ENCODE measurements at regions not wholly inside any gene's neighbourhood (a gene's known extent, or its start where the extent isn't known, plus 50 kb on each side); places are given as distances from the start of the nearest gene placed in this dataset.

DNA sequence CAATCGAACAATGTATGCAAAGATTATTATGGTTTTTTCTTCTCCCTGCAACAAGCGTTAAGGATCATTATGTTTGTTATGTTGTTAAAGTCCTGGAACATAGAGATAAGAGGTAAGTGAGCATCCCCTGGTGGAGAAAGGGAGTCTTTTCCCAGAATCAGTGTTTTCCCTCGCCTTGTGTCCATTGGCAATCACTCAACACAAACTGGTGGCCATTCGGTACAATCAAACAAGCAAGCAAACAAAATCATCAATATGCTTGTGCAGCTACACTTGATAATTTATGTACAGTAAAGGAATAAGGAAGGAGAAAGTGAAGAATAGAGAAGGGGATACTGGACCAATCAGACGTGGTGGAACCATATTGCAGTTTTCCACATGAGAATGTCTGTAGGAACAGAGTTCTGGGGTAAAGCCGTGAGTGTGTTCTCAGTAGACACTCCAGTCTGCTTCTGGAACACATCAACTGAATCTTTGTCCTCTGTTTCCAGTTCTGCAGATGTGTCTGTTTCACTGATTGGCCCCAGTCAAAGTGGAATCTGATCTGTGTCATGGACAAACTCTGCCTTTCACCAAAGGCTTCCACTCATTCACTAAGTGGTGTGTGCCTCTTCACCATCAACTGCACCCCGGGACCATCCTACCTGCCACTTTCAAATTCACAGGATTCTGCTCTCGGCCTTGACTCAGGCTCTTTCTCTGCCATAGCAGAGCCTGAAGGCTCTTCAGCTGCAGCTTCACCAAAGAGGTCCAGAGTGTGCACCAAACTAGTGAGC, 169.5 kb downstream of the AHSP start:
- Histone ChIP-seq H3K9me2 (replicated peaks; ENCODE audit: low read length) (no peaks in the 10 kb centered on the region), H3K4me2 (ENCODE audit: low read length) (no peak overlapping the region), H3K9me3 (ENCODE audit: low read length) (no peaks in the 10 kb centered on the region), H3K27ac (ENCODE audit: low read length) (no peak overlapping the region), H3K4me1 (ENCODE audit: insufficient read depth, low read length) (peaks cover 5% of the 10 kb centered on the region; the same call in 1 of the 2 replicates), H3F3A (ENCODE audit: low read length, unreplicated experiment) (no peaks in the 10 kb centered on the region), H3K27me3 (ENCODE audit: low read length) (no peaks in the 10 kb centered on the region), H4K20me1 (ENCODE audit: low read length) (no peaks in the 10 kb centered on the region), H3K9ac (ENCODE audit: low read length) (no peak overlapping the region), H3K36me3 (ENCODE audit: low read depth, low read length) (no peaks in the 10 kb centered on the region), H2AFZ (ENCODE audit: low read length) (0 out of 2 replicates have a peak overlapping the region, but pooled peaks have one; percentile 26), H3K4me3 (ENCODE audit: low read length) (no peak overlapping the region), H3K79me2 (ENCODE audit: low read length) (peaks cover 18% of the 10 kb centered on the region)
- ChIA-PET POLR2A (ENCODE audit: unreplicated experiment) (no interaction called here), CTCF (no interaction called here)
- TF ChIP-seq CTCF (conservative IDR thresholded peaks at IDR 0.05; ENCODE audit: low read depth, low read length) = peak; percentile 71
- no peak for TF ChIP-seq EZH2 (IDR thresholded peaks at IDR 0.05; ENCODE audit: low read length, unreplicated experiment)
- TF ChIP-seq EZH2phosphoT487 (IDR thresholded peaks at IDR 0.05; ENCODE audit: borderline replicate concordance, low read length) = no peak
- no peak for ATAC-seq
- BruUV-seq (replicated peaks) = no TSS peak
- peak; percentile 56 for DNase-seq
- intact Hi-C loops (cut with micrococcal nuclease) = loop anchor here (2.0 kb wide), 1 partner anchor 238 kb away; the partner anchor contains the start of gene ARMC5

- H4K20me1 ChIP-seq (ENCODE audit: low read length) = no peaks in the 10 kb centered on the region
- H3K4me1 ChIP-seq (ENCODE audit: insufficient read depth, low read length) = peaks cover 5% of the 10 kb centered on the region; the same call in 1 of the 2 replicates
- intact Hi-C loops (cut with micrococcal nuclease) = loop anchor here (2.0 kb wide), 1 partner anchor 239 kb away; the partner anchor contains the start of gene ARMC5
- no peaks in the 10 kb centered on the region for H3K27me3 ChIP-seq (ENCODE audit: low read length)
- ChIA-PET POLR2A (ENCODE audit: unreplicated experiment) (no interaction called here), CTCF (no interaction called here)
- H3K27ac ChIP-seq (ENCODE audit: low read length) = no peak overlapping the region
- H3K9me3 ChIP-seq (ENCODE audit: low read length) = no peaks in the 10 kb centered on the region
- DNase-seq = no peak
- BruUV-seq (replicated peaks) = no TSS peak
- no peak for ATAC-seq
- H3F3A ChIP-seq (ENCODE audit: low read length, unreplicated experiment) = no peaks in the 10 kb centered on the region
- H3K36me3 ChIP-seq (ENCODE audit: low read depth, low read length) = no peaks in the 10 kb centered on the region
- H3K79me2 ChIP-seq (ENCODE audit: low read length) = peaks cover 24% of the 10 kb centered on the region
- no peak overlapping the region for H3K4me2 ChIP-seq (ENCODE audit: low read length)
- no peak overlapping the region for H2AFZ ChIP-seq (ENCODE audit: low read length)
- no peaks in the 10 kb centered on the region for H3K9me2 ChIP-seq (replicated peaks; ENCODE audit: low read length)
- H3K9ac ChIP-seq (ENCODE audit: low read length) = no peak overlapping the region
- TF ChIP-seq EZH2phosphoT487 (IDR thresholded peaks at IDR 0.05; ENCODE audit: borderline replicate concordance, low read length) (no peak), CTCF (conservative IDR thresholded peaks at IDR 0.05; ENCODE audit: low read depth, low read length) (no peak), EZH2 (IDR thresholded peaks at IDR 0.05; ENCODE audit: low read length, unreplicated experiment) (no peak)
- H3K4me3 ChIP-seq (ENCODE audit: low read length) = no peak overlapping the region
These were observed 170.0 kb downstream of the AHSP start for GRCh38 chr16:31697744-31698125.

GRCh38 chr16:31698901-31699300, 171.2 kb downstream of the AHSP start:
- Histone ChIP-seq H4K20me1 (ENCODE audit: low read length) (no peaks in the 10 kb centered on the region), H3K27ac (ENCODE audit: low read length) (no peak overlapping the region), H3K4me2 (ENCODE audit: low read length) (no peak overlapping the region), H3K9me3 (ENCODE audit: low read length) (no peaks in the 10 kb centered on the region), H3K9ac (ENCODE audit: low read length) (no peak overlapping the region), H3K9me2 (replicated peaks; ENCODE audit: low read length) (no peaks in the 10 kb centered on the region), H3K36me3 (ENCODE audit: low read depth, low read length) (no peaks in the 10 kb centered on the region), H3K27me3 (ENCODE audit: low read length) (no peaks in the 10 kb centered on the region), H3F3A (ENCODE audit: low read length, unreplicated experiment) (no peaks in the 10 kb centered on the region), H3K79me2 (ENCODE audit: low read length) (peaks cover 24% of the 10 kb centered on the region), H2AFZ (ENCODE audit: low read length) (no peak overlapping the region), H3K4me3 (ENCODE audit: low read length) (no peak overlapping the region), H3K4me1 (ENCODE audit: insufficient read depth, low read length) (peaks cover 5% of the 10 kb centered on the region; the same call in 1 of the 2 replicates)
- no TSS peak for BruUV-seq (replicated peaks)
- TF ChIP-seq CTCF (conservative IDR thresholded peaks at IDR 0.05; ENCODE audit: low read depth, low read length) = no peak
- no peak for TF ChIP-seq EZH2phosphoT487 (IDR thresholded peaks at IDR 0.05; ENCODE audit: borderline replicate concordance, low read length)
- TF ChIP-seq EZH2 (IDR thresholded peaks at IDR 0.05; ENCODE audit: low read length, unreplicated experiment) = no peak
- DNase-seq (no peak), ATAC-seq (no peak)
- ChIA-PET CTCF (no interaction called here), POLR2A (ENCODE audit: unreplicated experiment) (no interaction called here)
- intact Hi-C loops (cut with micrococcal nuclease) = no loop called here
